ENCODE measurements at regions not wholly inside any gene's neighbourhood (a gene's known extent, or its start where the extent isn't known, plus 50 kb on each side); places are given as distances from the start of the nearest gene placed in this dataset.

DNA sequence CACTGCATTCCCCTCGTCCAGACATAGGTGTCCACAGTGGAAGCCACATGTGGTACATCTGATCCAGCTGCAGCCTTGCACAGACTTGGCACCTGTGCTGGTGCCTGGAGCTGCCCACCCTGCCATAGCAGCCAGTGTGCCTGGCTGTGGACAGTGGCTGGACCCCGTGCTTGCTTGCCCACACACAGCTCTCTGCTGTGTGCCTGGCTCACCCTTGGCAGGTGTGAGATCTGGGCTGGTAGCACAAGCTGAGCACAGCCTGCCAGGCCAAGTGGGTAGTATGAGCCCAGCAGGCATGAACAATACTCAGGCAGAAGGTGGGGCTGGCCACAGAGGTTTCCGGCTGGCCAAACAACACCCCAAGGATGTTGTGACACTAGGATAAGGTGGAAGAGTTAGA, 614.4 kb downstream of the BCKDHB start:
- intact Hi-C loops (cut with micrococcal nuclease; ENCODE audit: unreplicated experiment) = no loop called here
- no peaks in the 10 kb centered on the region for H3K9me3 ChIP-seq (ENCODE audit: low read depth, low read length, poor library complexity, severe bottlenecking)
- CTCF ChIA-PET = interaction anchor here (0.5 kb wide), 1 partner anchor 77 kb away, joined by 5 read pairs; no protein-coding TSS in a partner anchor

DNA sequence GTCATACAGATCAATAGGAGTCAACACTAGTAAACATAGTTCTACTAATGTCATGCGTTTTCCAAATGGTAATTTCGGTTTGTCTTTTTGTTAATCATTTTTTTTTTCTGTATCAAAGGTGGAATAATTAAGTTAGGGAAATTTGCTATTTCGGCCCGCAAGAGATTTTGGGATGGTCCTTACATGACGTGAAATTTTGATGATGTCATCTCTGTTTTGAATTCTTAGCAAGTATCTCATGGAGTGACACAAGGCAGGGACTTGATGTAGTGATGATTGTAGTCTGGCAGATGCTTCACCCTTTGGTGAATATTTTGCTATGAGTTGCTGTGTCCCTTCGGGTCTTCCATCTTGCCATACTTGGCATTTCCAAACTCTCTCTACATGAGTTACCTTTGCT, 608.0 kb downstream of the BCKDHB start:
- ChIA-PET POLR2A (ENCODE audit: low non-redundant PET) (no interaction called here), CTCF (no interaction called here)
- no TSS peak for BruUV-seq (replicated peaks)
- H3K27ac ChIP-seq (ENCODE audit: low read depth, low read length, poor library complexity, severe bottlenecking) = no peak overlapping the region
- H3K4me3 ChIP-seq (ENCODE audit: low read depth, low read length, poor library complexity, severe bottlenecking) = no peak overlapping the region
- no peak for DNase-seq (ENCODE audit: low spot score)
- H3K4me1 ChIP-seq (ENCODE audit: insufficient read depth, low read length, poor library complexity, severe bottlenecking) = no peaks in the 10 kb centered on the region
- H3K9me3 ChIP-seq (ENCODE audit: low read depth, low read length, poor library complexity, severe bottlenecking) = no peaks in the 10 kb centered on the region
- TF ChIP-seq, protein P1, sequence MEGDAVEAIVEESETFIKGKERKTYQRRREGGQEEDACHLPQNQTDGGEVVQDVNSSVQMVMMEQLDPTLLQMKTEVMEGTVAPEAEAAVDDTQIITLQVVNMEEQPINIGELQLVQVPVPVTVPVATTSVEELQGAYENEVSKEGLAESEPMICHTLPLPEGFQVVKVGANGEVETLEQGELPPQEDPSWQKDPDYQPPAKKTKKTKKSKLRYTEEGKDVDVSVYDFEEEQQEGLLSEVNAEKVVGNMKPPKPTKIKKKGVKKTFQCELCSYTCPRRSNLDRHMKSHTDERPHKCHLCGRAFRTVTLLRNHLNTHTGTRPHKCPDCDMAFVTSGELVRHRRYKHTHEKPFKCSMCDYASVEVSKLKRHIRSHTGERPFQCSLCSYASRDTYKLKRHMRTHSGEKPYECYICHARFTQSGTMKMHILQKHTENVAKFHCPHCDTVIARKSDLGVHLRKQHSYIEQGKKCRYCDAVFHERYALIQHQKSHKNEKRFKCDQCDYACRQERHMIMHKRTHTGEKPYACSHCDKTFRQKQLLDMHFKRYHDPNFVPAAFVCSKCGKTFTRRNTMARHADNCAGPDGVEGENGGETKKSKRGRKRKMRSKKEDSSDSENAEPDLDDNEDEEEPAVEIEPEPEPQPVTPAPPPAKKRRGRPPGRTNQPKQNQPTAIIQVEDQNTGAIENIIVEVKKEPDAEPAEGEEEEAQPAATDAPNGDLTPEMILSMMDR (conservative IDR thresholded peaks at IDR 0.05; ENCODE audit: low read depth, low read length) = no peak
- no peak for TF ChIP-seq EZH2 (IDR thresholded peaks at IDR 0.05; ENCODE audit: borderline replicate concordance, low read depth, low read length, poor library complexity, severe bottlenecking)
- no peaks in the 10 kb centered on the region for H3K27me3 ChIP-seq (replicated peaks; ENCODE audit: insufficient read depth, low read depth, low read length, poor library complexity)
- H3K36me3 ChIP-seq (ENCODE audit: insufficient read depth, low read length, poor library complexity, severe bottlenecking) = no peaks in the 10 kb centered on the region
- intact Hi-C loops (cut with micrococcal nuclease; ENCODE audit: unreplicated experiment) = no loop called here

More for the DNA sequence above, 614.4 kb downstream of the BCKDHB start:
- no peak for DNase-seq (ENCODE audit: low spot score)
- Histone ChIP-seq H3K27me3 (replicated peaks; ENCODE audit: insufficient read depth, low read depth, low read length, poor library complexity) (no peaks in the 10 kb centered on the region), H3K27ac (ENCODE audit: low read depth, low read length, poor library complexity, severe bottlenecking) (no peak overlapping the region), H3K36me3 (ENCODE audit: insufficient read depth, low read length, poor library complexity, severe bottlenecking) (no peaks in the 10 kb centered on the region), H3K4me3 (ENCODE audit: low read depth, low read length, poor library complexity, severe bottlenecking) (no peak overlapping the region), H3K4me1 (ENCODE audit: insufficient read depth, low read length, poor library complexity, severe bottlenecking) (no peaks in the 10 kb centered on the region)
- TF ChIP-seq, protein P1 (conservative IDR thresholded peaks at IDR 0.05; ENCODE audit: low read depth, low read length) = no peak
- TF ChIP-seq EZH2 (IDR thresholded peaks at IDR 0.05; ENCODE audit: borderline replicate concordance, low read depth, low read length, poor library complexity, severe bottlenecking) = no peak
- POLR2A ChIA-PET (ENCODE audit: low non-redundant PET) = no interaction called here
- no TSS peak for BruUV-seq (replicated peaks)

DNA sequence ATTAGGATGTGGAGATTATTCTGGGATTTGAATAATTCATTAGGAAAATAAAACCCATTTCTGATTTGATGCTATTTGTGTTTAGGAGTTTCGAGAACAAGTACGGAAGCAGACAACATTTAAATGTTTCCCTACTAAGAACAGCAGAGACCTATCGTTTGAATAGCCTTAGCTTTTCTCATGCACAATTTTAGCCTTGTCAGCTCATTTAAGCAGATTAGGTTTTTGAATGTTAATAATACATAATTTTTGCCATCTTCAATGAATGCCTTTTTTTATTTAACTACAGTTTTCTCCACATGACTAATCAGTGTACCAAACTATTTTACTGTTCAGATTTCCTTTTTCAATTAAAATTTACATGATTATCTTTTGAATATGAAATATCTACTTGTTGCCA, 592.0 kb downstream of the BCKDHB start:
- Histone ChIP-seq H3K4me3 (ENCODE audit: low read depth, low read length, poor library complexity, severe bottlenecking) (no peak overlapping the region), H3K27me3 (replicated peaks; ENCODE audit: insufficient read depth, low read depth, low read length, poor library complexity) (no peaks in the 10 kb centered on the region), H3K9me3 (ENCODE audit: low read depth, low read length, poor library complexity, severe bottlenecking) (peaks cover 23% of the 10 kb centered on the region), H3K4me1 (ENCODE audit: insufficient read depth, low read length, poor library complexity, severe bottlenecking) (no peaks in the 10 kb centered on the region), H3K36me3 (ENCODE audit: insufficient read depth, low read length, poor library complexity, severe bottlenecking) (no peaks in the 10 kb centered on the region), H3K27ac (ENCODE audit: low read depth, low read length, poor library complexity, severe bottlenecking) (no peak overlapping the region)
- CTCF ChIA-PET = no interaction called here
- TF ChIP-seq EZH2 (IDR thresholded peaks at IDR 0.05; ENCODE audit: borderline replicate concordance, low read depth, low read length, poor library complexity, severe bottlenecking) = no peak
- TF ChIP-seq, protein P1 (conservative IDR thresholded peaks at IDR 0.05; ENCODE audit: low read depth, low read length) = no peak
- POLR2A ChIA-PET (ENCODE audit: low non-redundant PET) = no interaction called here
- BruUV-seq (replicated peaks) = no TSS peak
- intact Hi-C loops (cut with micrococcal nuclease; ENCODE audit: unreplicated experiment) = no loop called here
- no peak for DNase-seq (ENCODE audit: low spot score)
